ENCODE measurements at regions not wholly inside any gene's neighbourhood (a gene's known extent, or its start where the extent isn't known, plus 50 kb on each side); places are given as distances from the start of the nearest gene placed in this dataset.

- no peak for TF ChIP-seq POLR2AphosphoS5 (IDR thresholded peaks at IDR 0.05; ENCODE audit: borderline replicate concordance, low read depth, low read length)
- TF ChIP-seq EZH2 (IDR thresholded peaks at IDR 0.05): no peak
- TF ChIP-seq FOXP2 (optimal IDR thresholded peaks at IDR 0.05; ENCODE audit: control extremely low read depth, extremely low read length, insufficient read depth): no peak
Measured at GRCh38 chr12:14043776-14044175, 62.4 kb upstream of the GRIN2B start.
